Neural cell (in vitro differentiated cells): ENCODE measurements at regions not wholly inside any gene's neighbourhood (a gene's known extent, or its start where the extent isn't known, plus 50 kb on each side); places are given as distances from the start of the nearest gene placed in this dataset.

ENCODE experiments used
- H2AFZ ChIP-seq: fragments of 200-600, 300-800 bp; sonication (generic), shearing (Covaris generic); 2 replicates; pipeline ENCODE4 v1.6.0; 2014; ENCODE audit warnings: low read depth, mild to moderate bottlenecking, antibody characterized with exemption, low read length, moderate library complexity
- H3F3A ChIP-seq: fragments of 200-600 bp; shearing (Covaris generic); 2 replicates; pipeline ENCODE4 v1.6.1; 2016; ENCODE audit warnings: mild to moderate bottlenecking, moderate library complexity, mixed read lengths, antibody characterized with exemption, low read length; ENCODE audit not compliant: insufficient read depth, poor library complexity, severe bottlenecking
- H3K27ac ChIP-seq: fragments of 200-600, 300-800 bp; sonication (generic), shearing (Covaris generic); 2 replicates; pipeline ENCODE4 v1.5.1; 2014; ENCODE audit warnings: mild to moderate bottlenecking, low read length, moderate library complexity
- H3K27me3 ChIP-seq: fragments of 300-800, 200-600 bp; sonication (generic), shearing (Covaris generic); 2 replicates; pipeline ENCODE4 v1.6.0; 2014; ENCODE audit warnings: mild to moderate bottlenecking, low read depth, low read length, moderate library complexity; ENCODE audit not compliant: insufficient read depth
- H3K36me3 ChIP-seq: fragments of 300-800, 200-600 bp; sonication (generic), shearing (Covaris generic); 2 replicates; pipeline ENCODE4 v1.5.1; 2014; ENCODE audit warnings: mild to moderate bottlenecking, antibody characterized with exemption, low read length, moderate library complexity; ENCODE audit not compliant: insufficient read depth
- H3K4me2 ChIP-seq: fragments of 300-800, 200-600 bp; sonication (generic), shearing (Covaris generic); 2 replicates; pipeline ENCODE4 v1.6.0; 2014; ENCODE audit warnings: mild to moderate bottlenecking, low read length
- H3K4me3 ChIP-seq: fragments of 300-800, 200-600 bp; sonication (generic), shearing (Covaris generic); 2 replicates; pipeline ENCODE4 v1.5.1; 2014; ENCODE audit warnings: mild to moderate bottlenecking, low read length, moderate library complexity
- H3K79me2 ChIP-seq: fragments of 200-600 bp; shearing (Covaris generic); replicated peaks from 2 replicates; pipeline ENCODE4 v1.6.0; 2014; ENCODE audit warnings: mild to moderate bottlenecking, low read length, moderate library complexity; ENCODE audit not compliant: insufficient read depth
- H3K9ac ChIP-seq: fragments of 300-800, 200-600 bp; sonication (generic), shearing (Covaris generic); 2 replicates; pipeline ENCODE4 v1.6.1; 2016; ENCODE audit warnings: mild to moderate bottlenecking, low read length, mixed read lengths
- H3K9me2 ChIP-seq: fragments of 200-600 bp; shearing (Covaris generic); 2 replicates; pipeline ENCODE4 v1.6.1; 2016; ENCODE audit warnings: mild to moderate bottlenecking, low read length, mixed read lengths; ENCODE audit not compliant: insufficient read depth
- H3K9me3 ChIP-seq: fragments of 200-600, 300-800 bp; sonication (generic), shearing (Covaris generic); 2 replicates; pipeline ENCODE4 v1.6.1; 2016; ENCODE audit warnings: mild to moderate bottlenecking, mixed run types, low read length, moderate library complexity, mixed read lengths
- H4K20me1 ChIP-seq: fragments of 200-600 bp; shearing (Covaris generic); 2 replicates; pipeline ENCODE4 v1.6.1; 2016; ENCODE audit warnings: mild to moderate bottlenecking, mixed run types; ENCODE audit not compliant: insufficient read depth
- EP300 ChIP-seq: fragments of 450-650 bp; conservative IDR thresholded peaks from 2 replicates; pipeline ENCODE4 v1.6.1; 2014; ENCODE audit warnings: antibody characterized with exemption, mild to moderate bottlenecking, moderate library complexity; ENCODE audit not compliant: poor library complexity, severe bottlenecking
- EZH2 ChIP-seq: fragments of 200-600, 300-800 bp; shearing (Covaris generic), sonication (generic); IDR thresholded peaks from 2 replicates; pipeline ENCODE4 v1.6.1; 2014; ENCODE audit warnings: antibody characterized with exemption, low read length, borderline replicate concordance, mild to moderate bottlenecking; ENCODE audit not compliant: insufficient read depth, poor library complexity, severe bottlenecking
- MXI1 ChIP-seq: fragments of 450-650 bp; conservative IDR thresholded peaks from 2 replicates; pipeline ENCODE4 v1.6.1; 2014; ENCODE audit warnings: antibody characterized with exemption, mild to moderate bottlenecking; ENCODE audit not compliant: poor library complexity, severe bottlenecking
- POLR2AphosphoS5 ChIP-seq: IDR thresholded peaks from 2 replicates; pipeline ENCODE4 v1.6.1; 2012
- RAD21 ChIP-seq: fragments of 450-650 bp; conservative IDR thresholded peaks from 2 replicates; pipeline ENCODE4 v1.6.1; 2014; ENCODE audit warnings: antibody characterized with exemption, mild to moderate bottlenecking, moderate library complexity
- SMC3 ChIP-seq: fragments of 450-650 bp; conservative IDR thresholded peaks from 2 replicates; pipeline ENCODE4 v1.6.1; 2014; ENCODE audit warnings: antibody characterized with exemption, mild to moderate bottlenecking, moderate library complexity; ENCODE audit not compliant: poor library complexity
- TAF1 ChIP-seq: IDR thresholded peaks from 2 replicates; pipeline ENCODE4 v1.6.1; 2012; ENCODE audit warnings: low read depth
- TF ChIP-seq, protein P1 (sequence below): fragments of 450-650 bp; IDR thresholded peaks from 2 replicates; pipeline ENCODE4 v1.5.1; 2014; ENCODE audit warnings: antibody characterized with exemption, mild to moderate bottlenecking, moderate library complexity; ENCODE audit not compliant: poor library complexity, severe bottlenecking
- TF ChIP-seq, protein P2 (sequence below): IDR thresholded peaks from 2 replicates; pipeline ENCODE4 v1.6.1; 2012; ENCODE audit warnings: borderline replicate concordance

DNA sequence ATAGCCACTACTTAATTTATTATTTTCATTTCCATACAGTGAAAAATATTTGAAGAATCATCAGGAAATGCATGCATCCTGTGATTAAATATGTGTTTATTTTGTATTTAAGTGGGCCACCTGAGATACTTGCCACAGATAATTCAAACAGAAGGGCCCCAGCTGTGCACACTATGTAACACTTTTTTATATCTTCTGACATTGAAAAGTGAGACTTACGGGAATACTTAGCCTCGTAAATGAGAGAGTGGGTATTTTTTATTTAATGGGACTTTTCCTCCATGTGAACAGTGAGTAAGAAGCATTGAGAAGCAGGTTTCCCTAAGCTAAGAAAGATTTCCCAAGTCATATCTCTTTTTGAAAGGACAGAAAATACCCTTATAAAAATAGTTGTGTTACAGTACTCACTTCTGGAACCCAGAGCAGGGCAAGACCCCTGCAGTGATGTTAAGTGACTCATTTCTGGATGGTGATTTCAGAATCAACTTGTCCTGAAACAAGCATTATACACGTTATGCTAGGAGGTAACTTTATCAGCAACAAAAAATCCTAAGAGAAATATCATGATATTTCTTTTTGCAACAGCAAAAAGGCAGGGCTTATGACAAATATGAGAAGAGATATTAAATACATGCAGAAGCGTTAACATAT, 478.1 kb upstream of the CHORDC1 start:
- no peaks in the 10 kb centered on the region for H4K20me1 ChIP-seq
- no peaks in the 10 kb centered on the region for H3K9me2 ChIP-seq
- H3K79me2 ChIP-seq = no peaks in the 10 kb centered on the region
- no peak overlapping the region for H3K9ac ChIP-seq
- H3K9me3 ChIP-seq = no peaks in the 10 kb centered on the region
- no peak overlapping the region for H3K27ac ChIP-seq
- H2AFZ ChIP-seq = no peak overlapping the region
- H3K4me2 ChIP-seq = no peak overlapping the region
- no peak for TF ChIP-seq SMC3
- no peak for TF ChIP-seq POLR2AphosphoS5
- TF ChIP-seq EZH2 = no peak
- no peak for TF ChIP-seq EP300
- TF ChIP-seq RAD21 = no peak
- no peak for TF ChIP-seq MXI1
- no peak for TF ChIP-seq TAF1
- TF ChIP-seq, protein P1, sequence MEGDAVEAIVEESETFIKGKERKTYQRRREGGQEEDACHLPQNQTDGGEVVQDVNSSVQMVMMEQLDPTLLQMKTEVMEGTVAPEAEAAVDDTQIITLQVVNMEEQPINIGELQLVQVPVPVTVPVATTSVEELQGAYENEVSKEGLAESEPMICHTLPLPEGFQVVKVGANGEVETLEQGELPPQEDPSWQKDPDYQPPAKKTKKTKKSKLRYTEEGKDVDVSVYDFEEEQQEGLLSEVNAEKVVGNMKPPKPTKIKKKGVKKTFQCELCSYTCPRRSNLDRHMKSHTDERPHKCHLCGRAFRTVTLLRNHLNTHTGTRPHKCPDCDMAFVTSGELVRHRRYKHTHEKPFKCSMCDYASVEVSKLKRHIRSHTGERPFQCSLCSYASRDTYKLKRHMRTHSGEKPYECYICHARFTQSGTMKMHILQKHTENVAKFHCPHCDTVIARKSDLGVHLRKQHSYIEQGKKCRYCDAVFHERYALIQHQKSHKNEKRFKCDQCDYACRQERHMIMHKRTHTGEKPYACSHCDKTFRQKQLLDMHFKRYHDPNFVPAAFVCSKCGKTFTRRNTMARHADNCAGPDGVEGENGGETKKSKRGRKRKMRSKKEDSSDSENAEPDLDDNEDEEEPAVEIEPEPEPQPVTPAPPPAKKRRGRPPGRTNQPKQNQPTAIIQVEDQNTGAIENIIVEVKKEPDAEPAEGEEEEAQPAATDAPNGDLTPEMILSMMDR = no peak
- TF ChIP-seq, protein P2, sequence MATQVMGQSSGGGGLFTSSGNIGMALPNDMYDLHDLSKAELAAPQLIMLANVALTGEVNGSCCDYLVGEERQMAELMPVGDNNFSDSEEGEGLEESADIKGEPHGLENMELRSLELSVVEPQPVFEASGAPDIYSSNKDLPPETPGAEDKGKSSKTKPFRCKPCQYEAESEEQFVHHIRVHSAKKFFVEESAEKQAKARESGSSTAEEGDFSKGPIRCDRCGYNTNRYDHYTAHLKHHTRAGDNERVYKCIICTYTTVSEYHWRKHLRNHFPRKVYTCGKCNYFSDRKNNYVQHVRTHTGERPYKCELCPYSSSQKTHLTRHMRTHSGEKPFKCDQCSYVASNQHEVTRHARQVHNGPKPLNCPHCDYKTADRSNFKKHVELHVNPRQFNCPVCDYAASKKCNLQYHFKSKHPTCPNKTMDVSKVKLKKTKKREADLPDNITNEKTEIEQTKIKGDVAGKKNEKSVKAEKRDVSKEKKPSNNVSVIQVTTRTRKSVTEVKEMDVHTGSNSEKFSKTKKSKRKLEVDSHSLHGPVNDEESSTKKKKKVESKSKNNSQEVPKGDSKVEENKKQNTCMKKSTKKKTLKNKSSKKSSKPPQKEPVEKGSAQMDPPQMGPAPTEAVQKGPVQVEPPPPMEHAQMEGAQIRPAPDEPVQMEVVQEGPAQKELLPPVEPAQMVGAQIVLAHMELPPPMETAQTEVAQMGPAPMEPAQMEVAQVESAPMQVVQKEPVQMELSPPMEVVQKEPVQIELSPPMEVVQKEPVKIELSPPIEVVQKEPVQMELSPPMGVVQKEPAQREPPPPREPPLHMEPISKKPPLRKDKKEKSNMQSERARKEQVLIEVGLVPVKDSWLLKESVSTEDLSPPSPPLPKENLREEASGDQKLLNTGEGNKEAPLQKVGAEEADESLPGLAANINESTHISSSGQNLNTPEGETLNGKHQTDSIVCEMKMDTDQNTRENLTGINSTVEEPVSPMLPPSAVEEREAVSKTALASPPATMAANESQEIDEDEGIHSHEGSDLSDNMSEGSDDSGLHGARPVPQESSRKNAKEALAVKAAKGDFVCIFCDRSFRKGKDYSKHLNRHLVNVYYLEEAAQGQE = no peak
- H3K27me3 ChIP-seq = no peaks in the 10 kb centered on the region
- H3K4me3 ChIP-seq = no peak overlapping the region
- no peaks in the 10 kb centered on the region for H3K36me3 ChIP-seq
- H3F3A ChIP-seq = no peaks in the 10 kb centered on the region

DNA sequence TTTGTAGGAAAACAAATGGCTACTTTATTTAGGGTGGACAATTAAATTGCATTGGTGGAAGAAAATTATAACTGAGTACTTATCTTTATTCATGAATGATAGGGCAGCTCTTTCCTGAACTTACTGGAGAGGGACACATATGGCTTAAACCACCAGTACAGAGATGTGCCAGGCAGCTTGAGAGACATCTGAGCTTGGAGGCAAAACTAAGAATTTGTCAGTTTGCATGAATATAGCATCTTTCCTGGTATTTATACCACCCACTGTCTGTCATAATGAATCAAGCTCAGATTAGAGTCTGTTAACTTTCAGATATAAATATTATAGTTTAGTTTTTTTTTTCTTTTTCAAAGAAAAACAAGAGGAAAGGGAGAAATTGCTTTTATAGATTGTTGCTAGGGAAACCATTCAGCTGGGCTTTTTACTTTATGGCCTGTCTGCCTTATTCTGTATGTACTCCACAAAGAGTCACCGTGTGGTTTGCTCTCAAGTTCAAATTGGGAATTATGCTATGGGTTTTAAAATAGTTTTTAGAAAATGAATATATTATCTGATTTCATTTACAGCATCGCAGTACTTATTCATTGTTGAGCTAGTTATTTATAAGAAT, 477.0 kb upstream of the CHORDC1 start:
- no peak overlapping the region for H3K9ac ChIP-seq
- H2AFZ ChIP-seq = no peak overlapping the region
- H3K79me2 ChIP-seq = no peaks in the 10 kb centered on the region
- no peak overlapping the region for H3K4me2 ChIP-seq
- TF ChIP-seq, protein P2 = no peak
- TF ChIP-seq TAF1 = no peak
- TF ChIP-seq EP300 = no peak
- no peak for TF ChIP-seq MXI1
- TF ChIP-seq RAD21 = no peak
- no peak for TF ChIP-seq SMC3
- TF ChIP-seq, protein P1 = no peak
- no peak for TF ChIP-seq EZH2
- TF ChIP-seq POLR2AphosphoS5 = no peak
- H3K27ac ChIP-seq = no peak overlapping the region
- H3K9me2 ChIP-seq = no peaks in the 10 kb centered on the region
- no peaks in the 10 kb centered on the region for H4K20me1 ChIP-seq
- no peaks in the 10 kb centered on the region for H3F3A ChIP-seq
- H3K36me3 ChIP-seq = no peaks in the 10 kb centered on the region
- H3K4me3 ChIP-seq = no peak overlapping the region
- no peaks in the 10 kb centered on the region for H3K9me3 ChIP-seq
- H3K27me3 ChIP-seq = no peaks in the 10 kb centered on the region
